OCI-LY7 (cell line): ENCODE measurements at regions not wholly inside any gene's neighbourhood (a gene's known extent, or its start where the extent isn't known, plus 50 kb on each side); places are given as distances from the start of the nearest gene placed in this dataset.

ENCODE experiments used
- BruUV-seq: library from RNA; stranded (reverse); fragments of 400-500 nt; replicated peaks from 2 replicates; lab custom pipeline; 2021; lab: Mats Ljungman, UMichigan
- CTCF ChIA-PET: fragments of 300-600 bp; sonication (Branson Sonifier 250); formaldehyde crosslinking; loops from one replicate; lab custom pipeline; 2022; ENCODE audit warnings: antibody characterized with exemption; ENCODE audit not compliant: unreplicated experiment; lab: Charles Lee
- POLR2A ChIA-PET: fragments of 300-600 bp; sonication (Branson Sonifier 250); formaldehyde crosslinking; loops from one replicate; lab custom pipeline; 2022; ENCODE audit warnings: antibody characterized with exemption; lab: Charles Lee
- DNase-seq: peaks from one replicate; pipeline ENCODE4 v3.0.0-alpha.2; 2015; ENCODE audit warnings: low spot score
- H2AFZ ChIP-seq: fragments of 200-600 bp; sonication (generic), shearing (Covaris generic); 2 replicates; pipeline ENCODE4 v1.6.1; 2014; ENCODE audit warnings: mild to moderate bottlenecking, antibody characterized with exemption, low read length, moderate library complexity
- H3K27ac ChIP-seq: fragments of 200-600 bp; sonication (generic); 2 replicates; pipeline ENCODE4 v1.5.1; 2014; ENCODE audit warnings: mixed run types, low read depth, mild to moderate bottlenecking, moderate library complexity, low read length, inconsistent platforms; ENCODE audit not compliant: poor library complexity, severe bottlenecking
- H3K36me3 ChIP-seq: fragments of 200-600 bp; sonication (generic); 2 replicates; pipeline ENCODE4 v1.6.1; 2014; ENCODE audit warnings: mild to moderate bottlenecking, antibody characterized with exemption, low read length, moderate library complexity, mixed read lengths; ENCODE audit not compliant: insufficient read depth
- H3K4me1 ChIP-seq: fragments of 200-600 bp; sonication (generic); 2 replicates; pipeline ENCODE4 v1.5.1; 2014; ENCODE audit warnings: mild to moderate bottlenecking, low read length; ENCODE audit not compliant: insufficient read depth, poor library complexity, severe bottlenecking
- H3K4me2 ChIP-seq: fragments of 200-600 bp; sonication (generic); 2 replicates; pipeline ENCODE4 v1.6.1; 2014; ENCODE audit warnings: mild to moderate bottlenecking, low read length
- H3K4me3 ChIP-seq: fragments of 200-600 bp; sonication (generic); 2 replicates; pipeline ENCODE4 v1.5.1; 2014; ENCODE audit warnings: mild to moderate bottlenecking, low read depth, low read length; ENCODE audit not compliant: poor library complexity, severe bottlenecking
- H3K79me2 ChIP-seq: fragments of 200-600 bp; sonication (generic); 2 replicates; pipeline ENCODE4 v1.6.1; 2016; ENCODE audit warnings: low read depth, mild to moderate bottlenecking, low read length, moderate library complexity, mixed read lengths; ENCODE audit not compliant: insufficient read depth
- H3K9me2 ChIP-seq: fragments of 200-600 bp; sonication (generic); 2 replicates; pipeline ENCODE4 v1.6.1; 2016; ENCODE audit warnings: mild to moderate bottlenecking, low read length, mixed read lengths; ENCODE audit not compliant: insufficient read depth
- H3K9me3 ChIP-seq: fragments of 200-600 bp; sonication (generic); 2 replicates; pipeline ENCODE4 v1.6.1; 2014; ENCODE audit warnings: mild to moderate bottlenecking, mixed run types, low read length, mixed read lengths
- H4K20me1 ChIP-seq: fragments of 200-600 bp; sonication (generic); 2 replicates; pipeline ENCODE4 v1.6.1; 2014; ENCODE audit warnings: mild to moderate bottlenecking, antibody characterized with exemption, low read length, moderate library complexity, mixed read lengths; ENCODE audit not compliant: insufficient read depth
- EZH2phosphoT487 ChIP-seq: fragments of 200-600 bp; sonication (generic); IDR thresholded peaks from 2 replicates; pipeline ENCODE4 v1.6.1; 2018; ENCODE audit warnings: low read depth, borderline replicate concordance, mild to moderate bottlenecking, mixed run types, antibody characterized with exemption, low read length, moderate library complexity, mixed read lengths
- intact Hi-C: fragments of 100-400 bp; cut with micrococcal nuclease; formaldehyde crosslinking; loops from one replicate; pipeline ENCODE4 v1.10.0; 2022; ENCODE audit not compliant: unreplicated experiment
- TF ChIP-seq, protein P1 (sequence below): fragments of 200-600 bp; sonication (generic); conservative IDR thresholded peaks from 2 replicates; pipeline ENCODE4 v1.5.1; 2014; ENCODE audit warnings: mild to moderate bottlenecking, antibody characterized with exemption, low read length, moderate library complexity, mixed read lengths

DNA sequence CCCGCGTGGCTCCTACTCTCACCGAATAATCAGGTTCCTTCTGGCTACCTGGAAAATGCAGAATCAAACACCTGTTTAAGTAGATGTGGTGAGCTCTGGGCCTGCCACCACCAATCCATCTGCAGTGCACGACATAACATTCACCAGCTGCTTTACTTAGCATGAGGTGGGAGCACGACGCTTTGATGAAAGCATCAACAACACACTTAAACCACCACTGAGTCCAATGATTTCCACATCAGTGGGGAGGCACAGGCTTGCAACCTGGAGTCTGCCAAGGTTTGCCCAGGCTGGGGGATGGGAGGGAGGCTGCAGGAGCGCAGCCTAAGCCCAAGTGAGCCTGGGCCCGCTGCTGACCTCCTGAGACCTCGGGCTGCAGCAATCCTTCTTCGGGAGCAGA, 415.5 kb downstream of the MEIS1 start:
- TF ChIP-seq, protein P1, sequence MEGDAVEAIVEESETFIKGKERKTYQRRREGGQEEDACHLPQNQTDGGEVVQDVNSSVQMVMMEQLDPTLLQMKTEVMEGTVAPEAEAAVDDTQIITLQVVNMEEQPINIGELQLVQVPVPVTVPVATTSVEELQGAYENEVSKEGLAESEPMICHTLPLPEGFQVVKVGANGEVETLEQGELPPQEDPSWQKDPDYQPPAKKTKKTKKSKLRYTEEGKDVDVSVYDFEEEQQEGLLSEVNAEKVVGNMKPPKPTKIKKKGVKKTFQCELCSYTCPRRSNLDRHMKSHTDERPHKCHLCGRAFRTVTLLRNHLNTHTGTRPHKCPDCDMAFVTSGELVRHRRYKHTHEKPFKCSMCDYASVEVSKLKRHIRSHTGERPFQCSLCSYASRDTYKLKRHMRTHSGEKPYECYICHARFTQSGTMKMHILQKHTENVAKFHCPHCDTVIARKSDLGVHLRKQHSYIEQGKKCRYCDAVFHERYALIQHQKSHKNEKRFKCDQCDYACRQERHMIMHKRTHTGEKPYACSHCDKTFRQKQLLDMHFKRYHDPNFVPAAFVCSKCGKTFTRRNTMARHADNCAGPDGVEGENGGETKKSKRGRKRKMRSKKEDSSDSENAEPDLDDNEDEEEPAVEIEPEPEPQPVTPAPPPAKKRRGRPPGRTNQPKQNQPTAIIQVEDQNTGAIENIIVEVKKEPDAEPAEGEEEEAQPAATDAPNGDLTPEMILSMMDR: no peak
- TF ChIP-seq EZH2phosphoT487: no peak
- H3K79me2 ChIP-seq: no peaks in the 10 kb centered on the region
- H3K4me3 ChIP-seq: no peak overlapping the region
- BruUV-seq: no TSS peak
- H3K4me2 ChIP-seq: no peak overlapping the region
- H3K9me3 ChIP-seq: no peaks in the 10 kb centered on the region
- H4K20me1 ChIP-seq: no peaks in the 10 kb centered on the region
- no peak overlapping the region for H3K27ac ChIP-seq
- H3K9me2 ChIP-seq: no peaks in the 10 kb centered on the region
- no peaks in the 10 kb centered on the region for H3K36me3 ChIP-seq
- intact Hi-C loops: no loop called here
- CTCF ChIA-PET: no interaction called here
- no peak overlapping the region for H2AFZ ChIP-seq
- no peak for DNase-seq
- POLR2A ChIA-PET: no interaction called here
- no peaks in the 10 kb centered on the region for H3K4me1 ChIP-seq

DNA sequence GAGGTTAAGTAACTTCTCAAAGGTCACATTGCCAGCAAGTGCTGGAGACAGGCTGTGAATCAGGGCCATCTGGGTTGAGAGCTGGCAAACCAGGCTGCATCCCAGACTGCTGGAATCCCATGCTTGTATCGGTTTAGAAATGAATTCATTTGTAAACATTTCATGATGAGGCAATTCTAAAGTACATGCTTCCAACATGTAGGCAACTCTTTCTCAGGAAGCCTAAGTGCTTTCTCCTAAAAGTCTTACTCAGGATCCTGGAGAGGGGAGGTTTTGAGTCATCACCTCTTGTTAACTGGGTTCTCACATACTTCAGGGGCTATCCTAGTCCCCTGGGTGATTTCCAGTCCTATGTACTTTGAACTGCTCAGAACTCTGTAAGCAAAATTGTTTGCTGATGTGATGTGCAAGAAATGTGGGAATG, 416.5 kb downstream of the MEIS1 start:
- no peaks in the 10 kb centered on the region for H3K36me3 ChIP-seq
- no peak overlapping the region for H3K4me3 ChIP-seq
- H3K9me2 ChIP-seq: no peaks in the 10 kb centered on the region
- no peak for TF ChIP-seq EZH2phosphoT487
- TF ChIP-seq, protein P1: no peak
- no peaks in the 10 kb centered on the region for H4K20me1 ChIP-seq
- no TSS peak for BruUV-seq
- DNase-seq: no peak
- no peak overlapping the region for H2AFZ ChIP-seq
- intact Hi-C loops: no loop called here
- ChIA-PET CTCF (no interaction called here), POLR2A (no interaction called here)
- no peak overlapping the region for H3K4me2 ChIP-seq
- H3K79me2 ChIP-seq: no peaks in the 10 kb centered on the region
- no peaks in the 10 kb centered on the region for H3K4me1 ChIP-seq
- no peaks in the 10 kb centered on the region for H3K9me3 ChIP-seq
- H3K27ac ChIP-seq: no peak overlapping the region

DNA sequence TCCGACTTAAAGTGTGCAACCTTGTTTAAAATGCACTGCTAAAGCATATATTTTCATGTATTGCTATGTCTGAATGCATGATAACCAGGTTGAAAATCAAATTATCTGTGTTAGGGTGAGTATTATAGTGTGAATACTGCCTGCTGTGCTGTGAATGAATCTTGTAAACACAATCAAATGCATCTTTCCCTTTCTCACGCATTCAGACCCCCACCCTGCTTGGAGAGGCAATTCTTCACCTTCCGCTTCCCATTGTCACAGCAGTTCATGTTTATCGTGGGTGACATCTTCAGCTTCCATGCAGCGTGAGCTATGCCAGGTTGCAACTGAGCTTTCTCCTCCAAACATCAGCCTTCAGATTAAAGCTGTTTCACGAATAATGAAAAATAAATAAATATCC, 418.0 kb downstream of the MEIS1 start:
- no peaks in the 10 kb centered on the region for H3K36me3 ChIP-seq
- intact Hi-C loops: no loop called here
- no peak overlapping the region for H3K4me2 ChIP-seq
- H3K9me2 ChIP-seq: no peaks in the 10 kb centered on the region
- no peak for DNase-seq
- no TSS peak for BruUV-seq
- H2AFZ ChIP-seq: no peak overlapping the region
- TF ChIP-seq, protein P1: no peak
- TF ChIP-seq EZH2phosphoT487: no peak
- no peak overlapping the region for H3K4me3 ChIP-seq
- H3K79me2 ChIP-seq: no peaks in the 10 kb centered on the region
- POLR2A ChIA-PET: interaction anchor here (0.6 kb wide), 1 partner anchor 8 kb away, joined by 4 read pairs; no protein-coding TSS in a partner anchor
- CTCF ChIA-PET: no interaction called here
- H4K20me1 ChIP-seq: no peaks in the 10 kb centered on the region
- no peak overlapping the region for H3K27ac ChIP-seq
- H3K4me1 ChIP-seq: no peaks in the 10 kb centered on the region
- H3K9me3 ChIP-seq: no peaks in the 10 kb centered on the region
